Neural progenitor cell (in vitro differentiated cells): ENCODE measurements at regions not wholly inside any gene's neighbourhood (a gene's known extent, or its start where the extent isn't known, plus 50 kb on each side); places are given as distances from the start of the nearest gene placed in this dataset.

ENCODE experiments used
- DNase-seq: peaks from one replicate; pipeline ENCODE4 v3.0.0-alpha.2; 2016; ENCODE audit warnings: low spot score
- H2AFZ ChIP-seq: fragments of 200-600 bp; sonication (generic); replicated peaks from 2 replicates; pipeline ENCODE4 v1.6.1; 2016; ENCODE audit warnings: antibody characterized with exemption
- H3F3A ChIP-seq: fragments of 200-600 bp; sonication (generic); 2 replicates; pipeline ENCODE4 v1.6.1; 2016; ENCODE audit warnings: antibody characterized with exemption, low read depth
- H3K27ac ChIP-seq: fragments of 200-600 bp; sonication (generic); 2 replicates; pipeline ENCODE4 v1.5.1; 2016; ENCODE audit warnings: mild to moderate bottlenecking
- H3K27me3 ChIP-seq: fragments of 200-600 bp; sonication (generic); 2 replicates; pipeline ENCODE4 v1.6.1; 2016; ENCODE audit warnings: mild to moderate bottlenecking, moderate library complexity
- H3K36me3 ChIP-seq: fragments of 200-600 bp; sonication (generic); 2 replicates; pipeline ENCODE4 v1.5.1; 2016
- H3K4me1 ChIP-seq: fragments of 200-600 bp; sonication (generic); 2 replicates; pipeline ENCODE4 v1.6.1; 2016; ENCODE audit warnings: mixed run types
- H3K4me2 ChIP-seq: fragments of 200-600 bp; sonication (generic); 2 replicates; pipeline ENCODE4 v1.6.1; 2016
- H3K4me3 ChIP-seq: fragments of 200-600 bp; sonication (generic); 2 replicates; pipeline ENCODE4 v1.5.1; 2016
- H3K79me2 ChIP-seq: fragments of 200-600 bp; sonication (generic); 2 replicates; pipeline ENCODE4 v1.6.1; 2016; ENCODE audit warnings: low read depth
- H3K9ac ChIP-seq: fragments of 200-600 bp; sonication (generic); 2 replicates; pipeline ENCODE4 v1.6.1; 2016
- H3K9me3 ChIP-seq: fragments of 200-600 bp; sonication (generic); 2 replicates; pipeline ENCODE4 v1.5.1; 2016; ENCODE audit warnings: low read depth
- H4K20me1 ChIP-seq: fragments of 200-600 bp; sonication (generic); 2 replicates; pipeline ENCODE4 v1.6.1; 2016; ENCODE audit warnings: low read depth
- H3K27ac Mint-ChIP-seq: 3 replicates; pipeline ENCODE4 v1.8.0; 2021; ENCODE audit warnings: mixed read lengths
- H3K27me3 Mint-ChIP-seq: 2 replicates; pipeline ENCODE4 v1.8.0; 2022; ENCODE audit warnings: low read depth, mild to moderate bottlenecking, inconsistent platforms, moderate library complexity, mixed read lengths; ENCODE audit not compliant: insufficient read depth
- H3K36me3 Mint-ChIP-seq: 3 replicates; pipeline ENCODE4 v1.8.0; 2021; ENCODE audit warnings: mixed read lengths
- H3K4me1 Mint-ChIP-seq: 3 replicates; pipeline ENCODE4 v1.8.0; 2021; ENCODE audit warnings: mixed read lengths
- H3K4me3 Mint-ChIP-seq: 3 replicates; pipeline ENCODE4 v1.8.0; 2021; ENCODE audit warnings: mild to moderate bottlenecking, moderate library complexity, mixed read lengths
- H3K9me3 Mint-ChIP-seq: 3 replicates; pipeline ENCODE4 v1.8.0; 2020; ENCODE audit warnings: mixed read lengths
- CTCF ChIP-seq: fragments of 200-600 bp; sonication (generic); IDR thresholded peaks from 2 replicates; pipeline ENCODE4 v1.5.1; 2017; ENCODE audit warnings: antibody characterized with exemption, mild to moderate bottlenecking
- EZH2 ChIP-seq: fragments of 200-600 bp; sonication (generic); IDR thresholded peaks from 2 replicates; pipeline ENCODE4 v1.6.1; 2017; ENCODE audit warnings: antibody characterized with exemption, mild to moderate bottlenecking, moderate library complexity
- EZH2phosphoT487 ChIP-seq: fragments of 200-600 bp; sonication (generic); IDR thresholded peaks from 2 replicates; pipeline ENCODE4 v1.6.1; 2017; ENCODE audit warnings: antibody characterized with exemption

- TF ChIP-seq EZH2phosphoT487 (peak; percentile 68), EZH2 (no peak)
- peak overlapping the region; percentile 71 for H3K4me2 ChIP-seq
- H3K4me3 Mint-ChIP-seq = no peak overlapping the region
- peaks cover 3% of the 10 kb centered on the region for H3K36me3 Mint-ChIP-seq
- H3K4me1 ChIP-seq = peaks cover 29% of the 10 kb centered on the region
- no peaks in the 10 kb centered on the region for H3K27me3 ChIP-seq
- H3K9ac ChIP-seq = no peak overlapping the region
- no peak overlapping the region for H3K27ac ChIP-seq
- H3K9me3 Mint-ChIP-seq = peaks cover 20% of the 10 kb centered on the region
- peak overlapping the region; percentile 11 for H3K4me3 ChIP-seq
- H3K79me2 ChIP-seq = no peaks in the 10 kb centered on the region
- H3K36me3 ChIP-seq = no peaks in the 10 kb centered on the region
- peak; percentile 63 for DNase-seq
- peaks cover 2% of the 10 kb centered on the region for H3K27me3 Mint-ChIP-seq
- H3K9me3 ChIP-seq = no peaks in the 10 kb centered on the region
- H4K20me1 ChIP-seq = no peaks in the 10 kb centered on the region
- H3F3A ChIP-seq = peaks cover 10% of the 10 kb centered on the region
- peak overlapping the region; percentile 73 for H3K27ac Mint-ChIP-seq
- peaks cover 26% of the 10 kb centered on the region for H3K4me1 Mint-ChIP-seq
- no peak overlapping the region for H2AFZ ChIP-seq
Measured at GRCh38 chrX:4572691-4573090, 859.2 kb upstream of the PRKX start.

GRCh38 chrX:4570151-4570550 is 856.7 kb upstream of the PRKX start:
- Histone ChIP-seq H3K9me3 (no peaks in the 10 kb centered on the region), H3K27ac (no peak overlapping the region), H3K79me2 (no peaks in the 10 kb centered on the region), H3K27me3 (no peaks in the 10 kb centered on the region), H4K20me1 (no peaks in the 10 kb centered on the region), H3K4me2 (no peak overlapping the region), H3K4me3 (no peak overlapping the region), H3K4me1 (peaks cover 29% of the 10 kb centered on the region), H3K36me3 (no peaks in the 10 kb centered on the region), H3F3A (peaks cover 10% of the 10 kb centered on the region), H3K9ac (no peak overlapping the region), H2AFZ (peak overlapping the region; percentile 58)
- peak overlapping the region; percentile 5 for H3K27ac Mint-ChIP-seq
- no peak overlapping the region for H3K4me3 Mint-ChIP-seq
- H3K36me3 Mint-ChIP-seq = peaks cover 3% of the 10 kb centered on the region
- no peak for TF ChIP-seq EZH2phosphoT487
- no peak for TF ChIP-seq CTCF
- no peak for TF ChIP-seq EZH2
- peaks cover 2% of the 10 kb centered on the region for H3K27me3 Mint-ChIP-seq
- no peak for DNase-seq
- peaks cover 18% of the 10 kb centered on the region for H3K9me3 Mint-ChIP-seq
- peaks cover 23% of the 10 kb centered on the region for H3K4me1 Mint-ChIP-seq

- H4K20me1 ChIP-seq = no peaks in the 10 kb centered on the region
- TF ChIP-seq EZH2phosphoT487 (no peak), CTCF (no peak), EZH2 (no peak)
- no peaks in the 10 kb centered on the region for H3K9me3 ChIP-seq
- no peak overlapping the region for H3K27ac Mint-ChIP-seq
- H3K27me3 Mint-ChIP-seq = no peaks in the 10 kb centered on the region
- H2AFZ ChIP-seq = peak overlapping the region; percentile 50
- H3K9me3 Mint-ChIP-seq = no peaks in the 10 kb centered on the region
- H3K9ac ChIP-seq = no peak overlapping the region
- H3K4me2 ChIP-seq = no peak overlapping the region
- H3K36me3 Mint-ChIP-seq = no peaks in the 10 kb centered on the region
- no peak for DNase-seq
- no peaks in the 10 kb centered on the region for H3K79me2 ChIP-seq
- no peak overlapping the region for H3K4me3 ChIP-seq
- H3K4me3 Mint-ChIP-seq = no peak overlapping the region
- H3K4me1 ChIP-seq = no peaks in the 10 kb centered on the region
- no peaks in the 10 kb centered on the region for H3K4me1 Mint-ChIP-seq
- no peaks in the 10 kb centered on the region for H3K27me3 ChIP-seq
- H3K27ac ChIP-seq = no peak overlapping the region
- H3F3A ChIP-seq = no peaks in the 10 kb centered on the region
- H3K36me3 ChIP-seq = no peaks in the 10 kb centered on the region
Measured at GRCh38 chrX:4560192-4560591, 846.7 kb upstream of the PRKX start.

GRCh38 chrX:4550018-4550417 is 836.6 kb upstream of the PRKX start:
- Histone ChIP-seq H3K9me3 (no peaks in the 10 kb centered on the region), H3K27me3 (no peaks in the 10 kb centered on the region), H3K4me3 (no peak overlapping the region), H3K36me3 (no peaks in the 10 kb centered on the region), H4K20me1 (no peaks in the 10 kb centered on the region), H3K27ac (no peak overlapping the region), H3K4me2 (no peak overlapping the region), H3K9ac (no peak overlapping the region), H3K79me2 (no peaks in the 10 kb centered on the region), H2AFZ (no peak overlapping the region), H3K4me1 (no peaks in the 10 kb centered on the region), H3F3A (no peaks in the 10 kb centered on the region)
- Mint-ChIP-seq H3K27ac (no peak overlapping the region), H3K27me3 (peaks cover 2% of the 10 kb centered on the region), H3K9me3 (peaks cover 3% of the 10 kb centered on the region), H3K4me1 (peaks cover 3% of the 10 kb centered on the region), H3K36me3 (no peaks in the 10 kb centered on the region), H3K4me3 (no peak overlapping the region)
- DNase-seq = no peak
- no peak for TF ChIP-seq EZH2
- peak; percentile 25 for TF ChIP-seq CTCF
